ENCODE measurements at regions not wholly inside any gene's neighbourhood (a gene's known extent, or its start where the extent isn't known, plus 50 kb on each side); places are given as distances from the start of the nearest gene placed in this dataset.

- ChIA-PET POLR2A (ENCODE audit: partially characterized antibody) (no interaction called here), CTCF (ENCODE audit: partially characterized antibody) (no interaction called here)
- no peak overlapping the region for H2BK5ac ChIP-seq (ENCODE audit: low read depth, low read length)
- H3K27me3 ChIP-seq (replicated peaks in 1 of 4; ENCODE audit: control insufficient read depth in 3 of 4, extremely low read depth in 1 of 4, insufficient read depth in 3 of 4, low read length in 3 of 4): no peaks in the 10 kb centered on the region
- H3K4me2 ChIP-seq (ENCODE audit: insufficient read depth in 1 of 2, low read depth in 2 of 2, low read length in 2 of 2): no peak overlapping the region
- H4K91ac ChIP-seq (replicated peaks; ENCODE audit: insufficient read length, low read length): no peak overlapping the region
- H3K14ac ChIP-seq (ENCODE audit: insufficient read length): no peak overlapping the region
- H3K56ac ChIP-seq (replicated peaks; ENCODE audit: insufficient read length, low read depth, low read length): no peak overlapping the region
- H3K79me2 ChIP-seq (ENCODE audit: control insufficient read depth in 1 of 2, insufficient read depth in 2 of 2, low read length in 2 of 2): no peaks in the 10 kb centered on the region
- no peak overlapping the region for H3K27ac ChIP-seq (ENCODE audit: low read depth, low read length)
- 0 out of 2 replicates have a peak, but pooled peaks cover 1% of the 10 kb centered on the region for H3K23me2 ChIP-seq (ENCODE audit: low read depth, low read length)
- no peak for TF ChIP-seq HDAC6 (IDR thresholded peaks at IDR 0.05; ENCODE audit: low read depth, low read length)
- TF ChIP-seq TCF12 (IDR thresholded peaks at IDR 0.05; ENCODE audit: low read depth, low read length): no peak
- TF ChIP-seq BACH1 (IDR thresholded peaks at IDR 0.05; ENCODE audit: low read length): no peak
- no peak for TF ChIP-seq GTF2F1 (IDR thresholded peaks at IDR 0.05; ENCODE audit: borderline replicate concordance, low read depth, low read length)
- no peak for TF ChIP-seq TEAD4 (IDR thresholded peaks at IDR 0.05; ENCODE audit: low read depth, low read length)
- no peak for TF ChIP-seq ASH2L (IDR thresholded peaks at IDR 0.05; ENCODE audit: low read length)
- no peak overlapping the region for H3K4ac ChIP-seq (replicated peaks; ENCODE audit: insufficient read length, low read depth, low read length)
- H2BK15ac ChIP-seq (ENCODE audit: low read length): no peak overlapping the region
- no peaks in the 10 kb centered on the region for H4K20me1 ChIP-seq (replicated peaks in 1 of 2; ENCODE audit: control insufficient read depth in 1 of 2, insufficient read depth in 2 of 2, low read length in 2 of 2)
- H3K18ac ChIP-seq (ENCODE audit: extremely low read depth, low read length): no peak overlapping the region
- H2BK20ac ChIP-seq (ENCODE audit: low read length): no peak overlapping the region
- H2BK12ac ChIP-seq (ENCODE audit: low read depth, low read length): no peak overlapping the region
- H3K79me1 ChIP-seq (ENCODE audit: low read depth, low read length): no peaks in the 10 kb centered on the region
- no peak overlapping the region for H2BK120ac ChIP-seq (replicated peaks; ENCODE audit: low read depth, low read length)
- H4K8ac ChIP-seq (ENCODE audit: extremely low read depth, insufficient read depth, low read length): no peak overlapping the region
- H2AK5ac ChIP-seq (ENCODE audit: low read depth, low read length): no peak overlapping the region
- H3K9me3 ChIP-seq (ENCODE audit: insufficient read depth in 2 of 2, low read depth in 1 of 2, low read length in 1 of 2): peaks cover 19 to 20% of the 10 kb centered on the region in 2 experiments; a peak in 3 of 4 replicates
- H3K4me1 ChIP-seq (replicated peaks in 1 of 4; ENCODE audit: control insufficient read depth in 3 of 4, insufficient read depth in 4 of 4, low read length in 3 of 4): no peaks in the 10 kb centered on the region
- peaks cover 0 to 4% (median 0%) of the 10 kb centered on the region in 4 experiments; a peak in 3 of 8 replicates for H3K36me3 ChIP-seq (ENCODE audit: control insufficient read depth in 2 of 4, insufficient read depth in 4 of 4, low read length in 3 of 4)
- FAIRE-seq (no peak), DNase-seq (ENCODE audit: low read depth in 1 of 2, low spot score in 2 of 2) (no peak)
- H3K23ac ChIP-seq (ENCODE audit: insufficient read length): no peak overlapping the region
- H3K4me3 ChIP-seq (ENCODE audit: extremely low read depth in 1 of 4, insufficient read depth in 2 of 4, low read depth in 3 of 4, low read length in 4 of 4): no peak overlapping the region
- H2AFZ ChIP-seq (ENCODE audit: low read length): no peak overlapping the region
- 89% methylated on average over 3 of the region's 3 CpGs; no CpG with 5 or more reads in 1 of the 2 experiments for WGBS, 2 experiments (ENCODE audit: extremely low coverage in 1 of 2, insufficient coverage in 1 of 2, insufficient read length in 1 of 2, insufficient replicate concordance in 2 of 2, low coverage in 1 of 2, low lambda C conversion rate in 2 of 2, missing lambda C conversion rate in 1 of 2)
- no peak overlapping the region for H3K9ac ChIP-seq (replicated peaks in 1 of 4; ENCODE audit: extremely low read depth in 1 of 4, low read depth in 3 of 4, low read length in 3 of 4)
- no peak overlapping the region for H4K5ac ChIP-seq (ENCODE audit: insufficient read length, low read depth, low read length)
These were observed 258.3 kb upstream of the POU3F3 start for GRCh38 chr2:104595576-104595975.

Data from H1 (cell line).